Caco-2 (cell line): ENCODE measurements at regions not wholly inside any gene's neighbourhood (a gene's known extent, or its start where the extent isn't known, plus 50 kb on each side); places are given as distances from the start of the nearest gene placed in this dataset.

Experiments
- BruUV-seq: library from RNA; stranded (reverse); fragments of 400-500 nt; replicated peaks from 2 replicates; lab custom pipeline; 2021; lab: Mats Ljungman, UMichigan
- CTCF ChIA-PET: fragments of 300-600 bp; sonication (Branson Sonifier 250); formaldehyde crosslinking; loops from one replicate; lab custom pipeline; 2022; ENCODE audit warnings: antibody characterized with exemption; lab: Charles Lee
- POLR2A ChIA-PET: fragments of 300-600 bp; sonication (Branson Sonifier 250); formaldehyde crosslinking; loops from one replicate; lab custom pipeline; 2022; ENCODE audit warnings: antibody characterized with exemption; lab: Charles Lee
- DNase-seq, 2 experiments: peaks; one replicate each; pipeline versions ENCODE4 v3.0.0 to v3.0.0-alpha.2; 2020 to 2022
- H3K27me3 ChIP-seq: replicated peaks from 2 replicates; pipeline ENCODE4 v1.6.0; 2011; ENCODE audit warnings: low read length; ENCODE audit not compliant: control insufficient read depth, insufficient read depth
- H3K36me3 ChIP-seq: 2 replicates; pipeline ENCODE4 v1.5.1; 2011; ENCODE audit warnings: low read length; ENCODE audit not compliant: control insufficient read depth, insufficient read depth
- H3K4me1 ChIP-seq: fragments of 250-450 bp; sonication (Bioruptor Pico); 2 replicates; pipeline ENCODE4 v1.5.1; 2020; ENCODE audit warnings: mild to moderate bottlenecking
- H3K4me3 ChIP-seq: 2 replicates; pipeline ENCODE4 v1.5.1; 2011; ENCODE audit warnings: low read depth, mild to moderate bottlenecking, control low read depth, low read length
- H3K9me3 ChIP-seq: fragments of 250-450 bp; sonication (Bioruptor Pico); 2 replicates; pipeline ENCODE4 v1.5.1; 2020; ENCODE audit warnings: mild to moderate bottlenecking, moderate library complexity
- H3K27ac Mint-ChIP-seq: one replicate; pipeline ENCODE4 v1.8.0; 2022; ENCODE audit warnings: mixed read lengths; ENCODE audit not compliant: unreplicated experiment
- H3K27me3 Mint-ChIP-seq: one replicate; pipeline ENCODE4 v1.8.0; 2022; ENCODE audit warnings: mixed read lengths; ENCODE audit not compliant: insufficient read depth, unreplicated experiment
- H3K36me3 Mint-ChIP-seq: one replicate; pipeline ENCODE4 v1.8.0; 2022; ENCODE audit warnings: mild to moderate bottlenecking, mixed read lengths; ENCODE audit not compliant: insufficient read depth, unreplicated experiment
- H3K4me1 Mint-ChIP-seq: one replicate; pipeline ENCODE4 v1.8.0; 2022; ENCODE audit warnings: low read depth, mixed read lengths; ENCODE audit not compliant: unreplicated experiment
- H3K4me3 Mint-ChIP-seq: one replicate; pipeline ENCODE4 v1.8.0; 2022; ENCODE audit warnings: mild to moderate bottlenecking, moderate library complexity, mixed read lengths; ENCODE audit not compliant: unreplicated experiment
- H3K9me3 Mint-ChIP-seq: one replicate; pipeline ENCODE4 v1.8.0; 2022; ENCODE audit warnings: mixed read lengths; ENCODE audit not compliant: unreplicated experiment
- CTCF ChIP-seq, 2 experiments: fragments of 200-600 bp in 1 of 2; IDR thresholded peaks; 1 replicate in 1 of 2; 2 replicates in 1 of 2; pipeline versions ENCODE4 v1.5.1 to v1.8.0; 2011 to 2022; ENCODE audit warnings: antibody characterized with exemption in 1 of 2, control low read depth in 1 of 2, inconsistent platforms in 1 of 2, low read depth in 1 of 2, low read length in 1 of 2, mild to moderate bottlenecking in 1 of 2, moderate library complexity in 1 of 2; ENCODE audit not compliant: insufficient read depth in 1 of 2, severe bottlenecking in 1 of 2, unreplicated experiment in 1 of 2
- intact Hi-C: fragments of 100-400 bp; cut with micrococcal nuclease; formaldehyde crosslinking; loops from one replicate; pipeline ENCODE4 v1.10.0; 2022; ENCODE audit not compliant: unreplicated experiment

DNA sequence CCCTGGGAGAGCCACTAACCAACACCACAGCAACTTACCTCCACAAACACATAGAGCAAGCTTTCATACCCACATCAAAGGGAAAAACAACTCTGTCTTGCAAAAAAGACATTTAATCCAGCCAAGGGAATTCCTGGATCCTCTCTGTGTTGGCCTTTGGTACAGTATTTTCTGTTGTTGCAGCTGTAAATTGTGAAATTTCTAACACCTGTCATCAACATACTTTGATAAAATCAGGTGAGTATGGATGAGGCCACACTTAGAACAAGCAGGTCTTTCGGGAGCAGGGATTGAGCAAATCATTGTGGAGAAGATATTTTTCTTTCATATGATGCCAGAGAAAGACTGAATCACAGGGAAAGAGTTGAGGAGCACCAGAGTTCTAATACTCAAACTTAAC, 89.3 kb downstream of the SPTSSA start:
- POLR2A ChIA-PET: interaction anchor here (0.5 kb wide), 1 partner anchor 182 kb away, joined by 3 read pairs; no protein-coding TSS in a partner anchor

GRCh38 chr14:34369648-34370030, 92.4 kb downstream of the SPTSSA start:
- H3K27me3 ChIP-seq: no peaks in the 10 kb centered on the region
- peaks cover 15% of the 10 kb centered on the region; the same call in 1 of the 2 replicates for H3K4me1 ChIP-seq
- POLR2A ChIA-PET: no interaction called here
- no peaks in the 10 kb centered on the region for H3K36me3 ChIP-seq
- CTCF ChIA-PET: no interaction called here
- no peak for DNase-seq
- no peaks in the 10 kb centered on the region for H3K9me3 ChIP-seq
- Mint-ChIP-seq H3K4me1 (peaks cover 8% of the 10 kb centered on the region), H3K27ac (no peak overlapping the region), H3K36me3 (no peaks in the 10 kb centered on the region), H3K27me3 (no peaks in the 10 kb centered on the region), H3K4me3 (no peak overlapping the region), H3K9me3 (no peaks in the 10 kb centered on the region)
- no TSS peak for BruUV-seq
- H3K4me3 ChIP-seq: no peak overlapping the region
- intact Hi-C loops: loop anchor here (5.0 to 10.0 kb wide), 2 partner anchors 37 to 165 kb away; partner anchors contain the start of gene EAPP
- TF ChIP-seq CTCF (IDR thresholded peaks at IDR 0.05; ENCODE audit: insufficient read depth in 1 of 2, low read depth in 1 of 2, low read length in 1 of 2, severe bottlenecking in 1 of 2, unreplicated experiment in 1 of 2): no peak

More for the DNA sequence above, 89.3 kb downstream of the SPTSSA start:
- Histone ChIP-seq H3K36me3 (no peaks in the 10 kb centered on the region), H3K4me1 (peaks cover 16% of the 10 kb centered on the region), H3K9me3 (no peaks in the 10 kb centered on the region), H3K4me3 (no peak overlapping the region), H3K27me3 (no peaks in the 10 kb centered on the region)
- no peaks in the 10 kb centered on the region for H3K36me3 Mint-ChIP-seq
- intact Hi-C loops: no loop called here
- CTCF ChIA-PET: interaction anchor here (0.6 kb wide), 1 partner anchor 118 kb away, joined by 5 read pairs; no protein-coding TSS in a partner anchor
- no peak overlapping the region for H3K27ac Mint-ChIP-seq
- H3K4me3 Mint-ChIP-seq: no peak overlapping the region
- no peak for TF ChIP-seq CTCF (IDR thresholded peaks at IDR 0.05; ENCODE audit: insufficient read depth in 1 of 2, low read depth in 1 of 2, low read length in 1 of 2, severe bottlenecking in 1 of 2, unreplicated experiment in 1 of 2)
- no peaks in the 10 kb centered on the region for H3K9me3 Mint-ChIP-seq
- no TSS peak for BruUV-seq
- no peak for DNase-seq
- H3K27me3 Mint-ChIP-seq: no peaks in the 10 kb centered on the region
- H3K4me1 Mint-ChIP-seq: no peaks in the 10 kb centered on the region

GRCh38 chr14:34368971-34369647, 92.9 kb downstream of the SPTSSA start:
- H3K4me1 ChIP-seq: peaks cover 15% of the 10 kb centered on the region; the same call in 1 of the 2 replicates
- no peaks in the 10 kb centered on the region for H3K36me3 Mint-ChIP-seq
- no peaks in the 10 kb centered on the region for H3K9me3 ChIP-seq
- no peak overlapping the region for H3K27ac Mint-ChIP-seq
- BruUV-seq: no TSS peak
- DNase-seq: no peak
- no peaks in the 10 kb centered on the region for H3K9me3 Mint-ChIP-seq
- CTCF ChIA-PET: no interaction called here
- intact Hi-C loops: loop anchor here (1.0 to 10.0 kb wide), 4 partner anchors 37 to 166 kb away; partner anchors contain the start of gene EAPP
- H3K36me3 ChIP-seq: no peaks in the 10 kb centered on the region
- H3K4me1 Mint-ChIP-seq: peaks cover 8% of the 10 kb centered on the region
- no peaks in the 10 kb centered on the region for H3K27me3 Mint-ChIP-seq
- H3K4me3 Mint-ChIP-seq: no peak overlapping the region
- POLR2A ChIA-PET: no interaction called here
- TF ChIP-seq CTCF (IDR thresholded peaks at IDR 0.05; ENCODE audit: insufficient read depth in 1 of 2, low read depth in 1 of 2, low read length in 1 of 2, severe bottlenecking in 1 of 2, unreplicated experiment in 1 of 2): no peak
- no peaks in the 10 kb centered on the region for H3K27me3 ChIP-seq
- H3K4me3 ChIP-seq: no peak overlapping the region
